ENCODE measurements at regions not wholly inside any gene's neighbourhood (a gene's known extent, or its start where the extent isn't known, plus 50 kb on each side); places are given as distances from the start of the nearest gene placed in this dataset.
A peak's percentile ranks its signal among the peaks of the same experiment; 100 is the strongest.

- DNase-seq (ENCODE audit: low spot score) (peak; percentile 37), ATAC-seq (no peak)
- no peak for TF ChIP-seq STAT1 (IDR thresholded peaks at IDR 0.05; ENCODE audit: unreplicated experiment)
- TF ChIP-seq ZNF114 (CRISPR knock-in tag; IDR thresholded peaks at IDR 0.05) = no peak
- no peak for TF ChIP-seq ZNF462 (CRISPR knock-in tag; IDR thresholded peaks at IDR 0.05)
- peaks cover 16% of the 10 kb centered on the region for H3K4me1 Mint-ChIP-seq
- H3F3A ChIP-seq (replicated peaks; ENCODE audit: low read depth) = no peaks in the 10 kb centered on the region
- H3K9me2 ChIP-seq (ENCODE audit: insufficient read depth) = peaks cover 22% of the 10 kb centered on the region
- H3K27me3 ChIP-seq (ENCODE audit: insufficient read depth) = no peaks in the 10 kb centered on the region
- H3K79me2 ChIP-seq (replicated peaks; ENCODE audit: insufficient read depth) = no peaks in the 10 kb centered on the region
- H3K27ac ChIP-seq (ENCODE audit: low read depth) = no peak overlapping the region
- peaks cover 3% of the 10 kb centered on the region for H3K27me3 Mint-ChIP-seq (ENCODE audit: insufficient read depth, low read depth, poor library complexity)
- no peak overlapping the region for H3K27ac Mint-ChIP-seq
- H2AFZ ChIP-seq = no peak overlapping the region
- no peaks in the 10 kb centered on the region; the same call in 2 of the 3 replicates for H3K9me3 Mint-ChIP-seq
- no peak overlapping the region for H3K4me3 ChIP-seq
- peaks cover 5% of the 10 kb centered on the region; the same call in 2 of the 3 replicates for H3K36me3 Mint-ChIP-seq (ENCODE audit: low read depth)
- H3K4me1 ChIP-seq (ENCODE audit: insufficient read depth) = peaks cover 15% of the 10 kb centered on the region; the same call in 1 of the 2 replicates
- no peak overlapping the region for H3K4me3 Mint-ChIP-seq
- H4K20me1 ChIP-seq (replicated peaks; ENCODE audit: insufficient read depth) = no peaks in the 10 kb centered on the region
- H3K4me2 ChIP-seq = no peak overlapping the region
- peaks cover 3% of the 10 kb centered on the region; the same call in 1 of the 2 replicates for H3K36me3 ChIP-seq (ENCODE audit: insufficient read depth)
Observed at GRCh38 chr15:96246057-96246456, 84.4 kb upstream of the NR2F2 start.

- H3K36me3 Mint-ChIP-seq (ENCODE audit: low read depth) = peaks cover 5% of the 10 kb centered on the region; the same call in 2 of the 3 replicates
- no peak for DNase-seq (ENCODE audit: low spot score)
- no peak for TF ChIP-seq POLR2AphosphoS5 (IDR thresholded peaks at IDR 0.05; ENCODE audit: low read depth)
- no peak for TF ChIP-seq ZNF462 (CRISPR knock-in tag; IDR thresholded peaks at IDR 0.05)
- TF ChIP-seq NANOG (IDR thresholded peaks at IDR 0.05; ENCODE audit: borderline replicate concordance) = peak; percentile 89
- TF ChIP-seq STAT1 (IDR thresholded peaks at IDR 0.05; ENCODE audit: unreplicated experiment) = no peak
Observed at GRCh38 chr15:96247621-96248305, 82.7 kb upstream of the NR2F2 start.

More at GRCh38 chr15:96247621-96248305, 82.7 kb upstream of the NR2F2 start:
- H3K4me1 Mint-ChIP-seq = peaks cover 16% of the 10 kb centered on the region
- peak overlapping the region; percentile 58 for H3K4me2 ChIP-seq
- H4K20me1 ChIP-seq (replicated peaks; ENCODE audit: insufficient read depth) = no peaks in the 10 kb centered on the region
- no peaks in the 10 kb centered on the region for H3K27me3 ChIP-seq (ENCODE audit: insufficient read depth)
- no peak overlapping the region for H3K27ac Mint-ChIP-seq
- H3K27ac ChIP-seq (ENCODE audit: low read depth) = no peak overlapping the region
- no peak for ATAC-seq
- no peaks in the 10 kb centered on the region for H3F3A ChIP-seq (replicated peaks; ENCODE audit: low read depth)
- no peaks in the 10 kb centered on the region; the same call in 2 of the 3 replicates for H3K9me3 Mint-ChIP-seq
- no peaks in the 10 kb centered on the region for H3K79me2 ChIP-seq (replicated peaks; ENCODE audit: insufficient read depth)
- 0 out of 2 replicates have a peak overlapping the region, but pooled peaks have one; percentile 7 for H3K4me3 ChIP-seq
- H3K4me3 Mint-ChIP-seq = no peak overlapping the region
- H3K27me3 Mint-ChIP-seq (ENCODE audit: insufficient read depth, low read depth, poor library complexity) = peaks cover 3% of the 10 kb centered on the region
- peaks cover 22% of the 10 kb centered on the region for H3K9me2 ChIP-seq (ENCODE audit: insufficient read depth)
- peaks cover 15% of the 10 kb centered on the region; the same call in 1 of the 2 replicates for H3K4me1 ChIP-seq (ENCODE audit: insufficient read depth)
- no peak overlapping the region for H2AFZ ChIP-seq
- peaks cover 3% of the 10 kb centered on the region; the same call in 1 of the 2 replicates for H3K36me3 ChIP-seq (ENCODE audit: insufficient read depth)
